ENCODE measurements at regions not wholly inside any gene's neighbourhood (a gene's known extent, or its start where the extent isn't known, plus 50 kb on each side); places are given as distances from the start of the nearest gene placed in this dataset.

DNA sequence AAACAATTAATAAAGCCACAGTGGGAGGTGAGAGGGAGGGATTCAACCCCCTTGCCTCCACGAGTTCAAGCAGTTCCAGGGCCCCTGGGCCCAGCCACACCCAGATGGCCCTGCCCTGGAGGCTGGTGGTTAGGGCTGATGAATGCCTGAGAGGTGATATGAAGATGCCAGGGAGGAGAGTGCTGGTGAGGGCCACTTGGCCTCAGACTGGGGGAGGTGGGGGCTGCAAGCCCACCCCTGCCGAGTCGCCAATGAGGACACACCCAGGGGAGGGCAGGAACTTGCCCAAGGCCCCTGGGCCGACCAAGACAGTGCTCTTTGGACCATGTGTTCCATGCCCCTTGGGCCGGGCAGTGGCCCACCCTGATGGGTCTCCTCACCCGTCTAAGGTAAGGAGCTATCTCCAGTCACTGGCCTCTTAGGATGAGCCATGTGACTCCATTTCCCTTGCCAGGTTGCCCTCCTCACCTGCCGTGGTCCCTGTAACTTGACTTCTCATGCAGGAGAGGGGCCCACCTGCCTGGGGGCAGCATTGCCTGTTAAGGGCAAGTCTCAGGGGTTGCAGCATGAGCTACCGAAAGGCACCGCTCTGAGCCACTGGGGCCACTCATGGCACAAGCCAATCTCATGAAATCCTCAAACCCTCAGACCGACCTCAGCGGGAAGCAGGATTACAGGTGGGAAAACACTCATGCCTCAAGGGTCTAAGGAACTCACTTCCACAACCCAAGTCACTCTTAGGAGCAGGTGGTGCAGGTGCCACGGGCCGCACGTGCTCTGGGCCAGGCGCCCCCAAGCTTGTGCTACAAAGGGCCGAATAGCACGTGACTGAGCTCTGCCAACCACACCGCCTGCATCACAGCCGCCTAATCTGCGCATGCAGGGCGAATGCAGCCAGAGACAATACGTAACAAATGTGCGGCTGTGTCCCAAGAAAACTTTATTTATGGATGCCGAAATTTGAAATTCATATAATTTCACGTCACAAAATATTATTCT lies 147.4 kb upstream of the MLN start:
- DNase-seq: no peak

GRCh38 chr6:33950472-33950881 lies 146.7 kb upstream of the MLN start:
- no peak for DNase-seq

DNA sequence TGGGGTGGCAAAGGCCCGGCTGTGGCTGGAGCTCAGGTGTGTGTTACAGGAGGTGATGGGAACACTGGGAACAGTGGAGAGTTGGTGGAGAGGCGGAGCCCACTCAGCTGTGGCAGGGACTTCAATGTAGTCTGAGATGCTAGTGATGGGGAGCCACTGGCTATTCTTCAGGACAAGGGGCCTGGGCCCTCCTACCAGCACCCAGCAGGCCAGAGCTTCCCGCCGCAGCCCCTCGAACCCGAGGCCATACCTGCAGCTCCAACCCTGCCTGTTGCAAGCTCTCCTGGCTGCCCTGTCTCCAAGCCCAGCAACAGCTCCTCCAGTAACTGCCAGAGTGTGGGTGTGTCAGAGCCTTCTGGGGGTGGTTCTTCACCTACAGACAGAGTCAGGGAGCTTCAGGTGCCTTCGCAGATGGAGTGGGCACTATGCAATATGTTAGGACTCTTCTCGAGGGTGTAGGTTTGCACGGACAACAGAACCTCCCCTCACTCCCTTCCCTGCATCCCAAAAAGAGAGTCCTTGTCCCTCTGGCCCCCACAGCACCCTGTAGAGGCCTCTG lies 146.2 kb upstream of the MLN start:
- no peak for DNase-seq

GRCh38 chr6:33949111-33949510 lies 145.3 kb upstream of the MLN start:
- DNase-seq: no peak

DNA sequence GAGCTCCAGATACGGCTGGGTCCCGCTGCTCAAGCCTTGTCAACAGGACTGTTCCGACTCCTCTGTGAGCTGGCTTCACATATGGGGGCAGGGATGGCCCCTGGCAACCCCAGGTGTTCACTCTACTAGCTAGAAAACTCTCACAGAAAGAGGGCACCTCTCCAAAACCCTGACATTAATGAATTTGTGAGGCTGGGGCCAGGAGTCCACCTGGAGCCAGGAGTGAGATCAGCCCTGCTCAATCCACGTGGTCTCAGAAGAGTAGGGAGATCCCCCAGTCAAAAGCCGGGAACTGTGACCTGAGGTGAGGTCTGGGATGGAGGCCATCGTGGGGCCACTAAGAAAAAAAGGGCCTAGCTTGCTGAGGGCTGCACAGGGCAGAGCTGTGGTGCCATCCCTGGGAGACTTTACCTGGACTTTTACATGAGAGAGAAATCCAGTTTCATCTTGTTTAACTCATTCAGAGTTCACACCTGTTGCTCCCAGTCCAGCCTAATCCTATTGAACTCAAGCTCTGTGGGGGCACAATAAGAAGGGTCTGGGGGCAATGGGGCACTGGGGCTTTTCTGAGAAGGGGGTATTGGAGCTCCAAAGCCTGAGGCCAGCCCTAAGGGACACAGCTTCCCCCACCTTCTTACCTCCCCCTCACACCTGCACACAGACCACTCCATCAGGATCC lies 144.3 kb upstream of the MLN start:
- no peak for DNase-seq

- no peak for DNase-seq
Observed at GRCh38 chr6:33947047-33947446, 143.2 kb upstream of the MLN start.

GRCh38 chr6:33945931-33946330 lies 142.1 kb upstream of the MLN start:
- no peak for DNase-seq

DNA sequence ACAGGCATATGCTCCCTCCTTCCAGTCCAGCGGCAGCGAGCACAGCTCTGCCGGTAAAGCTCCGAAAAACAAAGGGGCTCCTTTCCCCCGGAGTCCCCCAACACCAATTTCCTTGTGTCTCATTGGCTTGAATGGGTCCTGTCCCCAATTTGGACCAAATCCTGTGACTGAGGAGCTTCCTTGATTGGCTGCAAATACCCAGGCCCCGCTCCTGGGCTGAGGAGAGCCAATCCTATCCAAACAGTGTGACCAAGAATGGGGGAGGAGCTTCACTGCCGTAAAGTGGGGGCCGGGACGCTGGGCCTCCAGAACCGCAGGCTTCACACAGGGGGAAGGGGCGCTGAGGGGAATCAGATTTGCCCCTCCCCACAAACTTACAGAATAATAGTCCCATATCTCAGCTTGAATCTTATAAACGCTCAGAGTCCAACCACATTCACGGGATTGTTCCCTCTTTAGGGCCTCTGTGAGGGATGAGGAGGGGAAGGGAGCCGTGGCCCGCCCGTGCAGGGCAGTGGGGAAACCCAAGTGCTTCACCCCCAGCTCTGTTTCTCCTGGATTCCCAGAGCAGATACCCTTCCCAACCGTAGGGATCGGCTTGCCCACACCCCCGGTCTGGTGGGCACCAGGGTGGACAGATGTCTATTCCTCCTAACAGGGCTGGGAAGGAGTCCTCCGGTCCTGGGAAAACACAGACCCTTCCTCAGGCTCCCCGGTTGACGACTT lies 141.0 kb upstream of the MLN start:
- no peak for DNase-seq

DNA sequence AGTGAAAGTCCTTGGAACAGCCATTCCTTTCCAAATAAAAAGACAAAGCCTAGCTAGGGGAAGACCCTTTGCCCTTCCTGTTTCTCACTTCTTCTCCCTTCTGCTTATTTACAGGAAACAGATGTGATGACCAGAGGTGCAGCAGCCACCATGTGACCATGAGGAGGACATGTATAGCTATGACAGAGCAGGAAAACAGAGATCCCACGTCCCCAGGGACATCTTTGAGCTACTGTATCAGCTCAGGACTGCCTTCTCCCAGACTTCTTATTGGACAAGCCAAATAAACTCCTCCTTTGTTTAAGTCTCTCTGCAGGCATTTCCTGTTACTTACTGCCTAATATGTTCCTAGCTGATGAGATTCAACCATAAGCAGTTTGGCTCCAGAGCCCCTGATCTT lies 133.1 kb upstream of the MLN start:
- DNase-seq: no peak

GRCh38 chr6:33935439-33936080 lies 131.8 kb upstream of the MLN start:
- DNase-seq: no peak

DNA sequence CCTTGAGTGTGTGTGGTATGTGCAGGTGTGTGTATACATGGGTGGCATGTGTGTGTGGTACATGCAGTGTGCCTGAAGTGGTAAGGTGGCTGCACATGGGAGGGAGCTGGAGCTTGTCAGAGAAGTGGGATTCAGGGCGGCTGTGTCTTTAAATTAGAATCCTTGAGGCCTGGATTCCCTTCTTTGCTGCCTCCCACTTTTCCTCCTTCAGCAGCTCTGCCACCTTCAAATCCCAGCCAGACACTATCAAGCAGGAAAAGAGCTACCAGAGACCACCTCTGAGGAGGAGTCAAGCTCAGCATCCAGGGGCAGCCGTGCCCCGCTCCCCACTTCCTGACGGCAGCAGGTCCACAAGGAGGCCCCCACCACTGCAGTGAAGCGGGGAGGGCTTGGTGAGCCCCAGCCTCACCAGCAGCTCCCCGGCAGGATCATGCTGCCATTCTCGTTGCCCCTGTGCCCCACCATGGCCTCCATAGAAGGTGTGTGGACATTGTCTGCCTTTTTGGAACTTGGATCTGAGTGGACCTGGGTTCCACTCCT lies 131.0 kb upstream of the MLN start:
- no peak for DNase-seq

GRCh38 chr6:33933101-33933500 lies 129.3 kb upstream of the MLN start:
- DNase-seq: no peak

DNA sequence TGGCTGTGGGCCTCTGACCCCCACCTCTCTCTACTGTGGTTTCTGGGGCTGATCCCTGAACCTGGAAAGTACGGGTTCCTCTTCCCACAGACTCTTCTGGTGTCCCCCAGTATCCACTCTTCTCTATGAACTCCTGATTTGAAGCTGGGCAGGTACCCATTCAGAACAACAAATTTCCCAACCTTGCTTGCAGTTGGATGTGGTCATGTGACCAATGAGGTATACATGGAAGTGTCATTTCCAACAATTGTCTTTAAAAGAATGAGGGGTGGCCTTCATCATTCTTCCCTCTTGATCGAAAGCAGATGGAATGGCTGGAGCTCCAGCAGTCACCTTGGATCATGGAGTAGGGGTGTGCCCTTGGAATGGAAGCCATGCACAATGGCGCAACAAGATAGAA lies 128.0 kb upstream of the MLN start:
- no peak for DNase-seq

DNA sequence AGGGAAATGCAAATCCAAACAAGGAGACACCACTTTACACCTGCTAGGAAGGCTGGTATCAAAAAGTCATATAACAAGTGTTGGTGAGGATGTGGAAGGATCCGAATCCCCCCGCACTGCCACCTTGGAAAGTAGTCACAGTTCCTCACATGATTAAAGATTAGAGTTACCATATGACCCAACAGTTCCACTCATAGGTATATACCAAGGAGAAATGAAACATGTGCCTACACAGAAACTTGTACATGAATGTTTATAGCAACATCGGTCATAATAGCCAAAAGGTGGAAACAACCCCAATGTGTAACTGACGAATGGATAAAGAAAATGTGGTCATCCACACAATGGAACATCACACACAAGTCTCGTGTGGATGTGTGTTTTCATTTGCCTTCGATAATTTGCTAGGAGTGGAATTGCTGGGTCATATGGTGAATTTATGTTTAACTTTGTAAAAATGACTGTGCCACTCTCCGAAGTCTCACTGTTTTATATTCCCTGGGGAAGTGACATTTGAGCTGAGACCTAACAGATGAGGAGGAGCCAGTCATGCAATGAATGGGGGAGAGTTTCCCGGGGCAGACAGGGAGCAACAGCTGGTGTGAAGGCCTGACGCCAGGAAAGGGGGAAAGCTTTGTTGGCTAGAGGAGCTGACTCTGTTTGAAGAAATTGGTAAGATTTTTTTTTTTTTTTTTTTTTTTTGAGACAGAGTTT lies 125.9 kb upstream of the MLN start:
- DNase-seq: peak; percentile 72 to 75

GRCh38 chr6:33927616-33928015 lies 123.8 kb upstream of the MLN start:
- no peak for DNase-seq

- no peak for DNase-seq
Observed at GRCh38 chr6:33927112-33927511, 123.3 kb upstream of the MLN start.

GRCh38 chr6:33926451-33926850 lies 122.6 kb upstream of the MLN start:
- DNase-seq: no peak

- DNase-seq: no peak
Observed at GRCh38 chr6:33925936-33926335, 122.1 kb upstream of the MLN start.

GRCh38 chr6:33925210-33925609 lies 121.4 kb upstream of the MLN start:
- no peak for DNase-seq

- no peak for DNase-seq
Observed at GRCh38 chr6:33924681-33925080, 120.9 kb upstream of the MLN start.

All from right lung (tissue), 2 donors.